Activated B cell treated with CpG ODN at 0.5 μM for 24 hours (primary cell): ENCODE measurements at regions not wholly inside any gene's neighbourhood (a gene's known extent, or its start where the extent isn't known, plus 50 kb on each side); places are given as distances from the start of the nearest gene placed in this dataset.

Experiments
- ATAC-seq: fragments of 200-7000 bp; cut with Tn5 transposase; one replicate; pipeline ENCODE4 v1.10.0; 2021; ENCODE audit warnings: low read depth, mild to moderate bottlenecking, moderate library complexity
- CTCF ChIA-PET: fragments of 350-600 bp; sonication (Branson Sonifier 250); formaldehyde crosslinking; loops from one replicate; lab custom pipeline; 2021; ENCODE audit warnings: antibody characterized with exemption; lab: Charles Lee
- POLR2A ChIA-PET: fragments of 350-600 bp; sonication (Branson Sonifier 250); formaldehyde crosslinking; loops from one replicate; lab custom pipeline; 2021; ENCODE audit warnings: antibody characterized with exemption; lab: Charles Lee
- DNase-seq: peaks from one replicate; pipeline ENCODE4 v3.0.0; 2022
- H3K27ac Mint-ChIP-seq: one replicate; pipeline ENCODE4 v1.8.0; 2020; ENCODE audit warnings: mixed read lengths
- H3K27me3 Mint-ChIP-seq: one replicate; pipeline ENCODE4 v1.8.0; 2021; ENCODE audit warnings: mixed read lengths
- H3K36me3 Mint-ChIP-seq: one replicate; pipeline ENCODE4 v1.8.0; 2021; ENCODE audit warnings: low read depth, mixed read lengths
- H3K4me1 Mint-ChIP-seq: one replicate; pipeline ENCODE4 v1.8.0; 2021; ENCODE audit warnings: mixed read lengths
- H3K4me3 Mint-ChIP-seq: one replicate; pipeline ENCODE4 v1.8.0; 2020; ENCODE audit warnings: mild to moderate bottlenecking, mixed read lengths
- H3K9me3 Mint-ChIP-seq: one replicate; pipeline ENCODE4 v1.8.0; 2020; ENCODE audit warnings: mixed read lengths
- intact Hi-C: fragments of 100-400 bp; cut with micrococcal nuclease; formaldehyde crosslinking; loops from one replicate; pipeline ENCODE4 v1.15.1; 2024
- TF ChIP-seq, protein P1 (sequence below): fragments of 200-600 bp; IDR thresholded peaks from one replicate; pipeline ENCODE4 v1.8.0; 2022; ENCODE audit warnings: antibody characterized with exemption, mild to moderate bottlenecking

- intact Hi-C loops: no loop called here
- H3K27me3 Mint-ChIP-seq: no peaks in the 10 kb centered on the region
- peaks cover 10% of the 10 kb centered on the region for H3K4me1 Mint-ChIP-seq
- H3K9me3 Mint-ChIP-seq: no peaks in the 10 kb centered on the region
- no peak overlapping the region for H3K4me3 Mint-ChIP-seq
- TF ChIP-seq, protein P1, sequence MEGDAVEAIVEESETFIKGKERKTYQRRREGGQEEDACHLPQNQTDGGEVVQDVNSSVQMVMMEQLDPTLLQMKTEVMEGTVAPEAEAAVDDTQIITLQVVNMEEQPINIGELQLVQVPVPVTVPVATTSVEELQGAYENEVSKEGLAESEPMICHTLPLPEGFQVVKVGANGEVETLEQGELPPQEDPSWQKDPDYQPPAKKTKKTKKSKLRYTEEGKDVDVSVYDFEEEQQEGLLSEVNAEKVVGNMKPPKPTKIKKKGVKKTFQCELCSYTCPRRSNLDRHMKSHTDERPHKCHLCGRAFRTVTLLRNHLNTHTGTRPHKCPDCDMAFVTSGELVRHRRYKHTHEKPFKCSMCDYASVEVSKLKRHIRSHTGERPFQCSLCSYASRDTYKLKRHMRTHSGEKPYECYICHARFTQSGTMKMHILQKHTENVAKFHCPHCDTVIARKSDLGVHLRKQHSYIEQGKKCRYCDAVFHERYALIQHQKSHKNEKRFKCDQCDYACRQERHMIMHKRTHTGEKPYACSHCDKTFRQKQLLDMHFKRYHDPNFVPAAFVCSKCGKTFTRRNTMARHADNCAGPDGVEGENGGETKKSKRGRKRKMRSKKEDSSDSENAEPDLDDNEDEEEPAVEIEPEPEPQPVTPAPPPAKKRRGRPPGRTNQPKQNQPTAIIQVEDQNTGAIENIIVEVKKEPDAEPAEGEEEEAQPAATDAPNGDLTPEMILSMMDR: no peak
- no peak for DNase-seq
- H3K36me3 Mint-ChIP-seq: no peaks in the 10 kb centered on the region
- H3K27ac Mint-ChIP-seq: no peak overlapping the region
- ATAC-seq: no peak
- POLR2A ChIA-PET: no interaction called here
- CTCF ChIA-PET: no interaction called here
Observed at GRCh38 chr11:69976794-69977193, 101.3 kb upstream of the ANO1 start.

GRCh38 chr11:69977951-69978350 is 100.2 kb upstream of the ANO1 start:
- Mint-ChIP-seq H3K27ac (no peak overlapping the region), H3K4me1 (peaks cover 4% of the 10 kb centered on the region), H3K9me3 (no peaks in the 10 kb centered on the region), H3K36me3 (no peaks in the 10 kb centered on the region), H3K4me3 (no peak overlapping the region), H3K27me3 (peaks cover 7% of the 10 kb centered on the region)
- ChIA-PET CTCF (no interaction called here), POLR2A (no interaction called here)
- ATAC-seq (no peak), DNase-seq (no peak)
- TF ChIP-seq, protein P1: no peak
- intact Hi-C loops: no loop called here

GRCh38 chr11:69978841-69979614 is 99.1 kb upstream of the ANO1 start:
- intact Hi-C loops: no loop called here

DNA sequence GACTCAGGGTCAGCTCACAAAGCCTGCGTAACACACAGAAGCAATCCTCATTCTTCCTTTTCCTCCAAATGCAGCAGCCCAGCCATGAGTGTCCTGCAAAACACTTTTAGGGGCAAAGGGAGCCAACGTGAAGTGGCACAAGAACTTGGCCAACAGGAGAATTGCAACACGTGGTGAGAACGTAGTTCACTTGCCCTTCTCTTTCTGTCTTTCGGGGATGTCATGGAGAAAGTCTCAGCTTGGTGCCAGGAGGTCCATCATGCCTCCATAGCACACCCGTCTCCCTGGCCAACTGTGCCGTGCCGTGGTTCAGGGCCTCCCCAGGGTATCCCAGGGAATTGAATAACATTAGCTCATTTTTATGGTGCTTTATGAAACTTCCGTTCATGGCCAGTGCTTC is 98.5 kb upstream of the ANO1 start:
- ChIA-PET POLR2A (no interaction called here), CTCF (no interaction called here)
- TF ChIP-seq, protein P1: no peak
- ATAC-seq (no peak), DNase-seq (no peak)
- H3K27ac Mint-ChIP-seq: no peak overlapping the region
- no peak overlapping the region for H3K4me3 Mint-ChIP-seq
- H3K36me3 Mint-ChIP-seq: no peaks in the 10 kb centered on the region
- H3K4me1 Mint-ChIP-seq: peaks cover 6% of the 10 kb centered on the region
- H3K27me3 Mint-ChIP-seq: peaks cover 23% of the 10 kb centered on the region
- no peaks in the 10 kb centered on the region for H3K9me3 Mint-ChIP-seq
- intact Hi-C loops: no loop called here

More at GRCh38 chr11:69978841-69979614, 99.1 kb upstream of the ANO1 start:
- TF ChIP-seq, protein P1: no peak
- Mint-ChIP-seq H3K4me1 (peaks cover under 1% of the 10 kb centered on the region), H3K36me3 (no peaks in the 10 kb centered on the region), H3K4me3 (no peak overlapping the region), H3K27ac (no peak overlapping the region), H3K9me3 (no peaks in the 10 kb centered on the region), H3K27me3 (peaks cover 17% of the 10 kb centered on the region)
- ChIA-PET CTCF (no interaction called here), POLR2A (no interaction called here)
- DNase-seq (no peak), ATAC-seq (no peak)

DNA sequence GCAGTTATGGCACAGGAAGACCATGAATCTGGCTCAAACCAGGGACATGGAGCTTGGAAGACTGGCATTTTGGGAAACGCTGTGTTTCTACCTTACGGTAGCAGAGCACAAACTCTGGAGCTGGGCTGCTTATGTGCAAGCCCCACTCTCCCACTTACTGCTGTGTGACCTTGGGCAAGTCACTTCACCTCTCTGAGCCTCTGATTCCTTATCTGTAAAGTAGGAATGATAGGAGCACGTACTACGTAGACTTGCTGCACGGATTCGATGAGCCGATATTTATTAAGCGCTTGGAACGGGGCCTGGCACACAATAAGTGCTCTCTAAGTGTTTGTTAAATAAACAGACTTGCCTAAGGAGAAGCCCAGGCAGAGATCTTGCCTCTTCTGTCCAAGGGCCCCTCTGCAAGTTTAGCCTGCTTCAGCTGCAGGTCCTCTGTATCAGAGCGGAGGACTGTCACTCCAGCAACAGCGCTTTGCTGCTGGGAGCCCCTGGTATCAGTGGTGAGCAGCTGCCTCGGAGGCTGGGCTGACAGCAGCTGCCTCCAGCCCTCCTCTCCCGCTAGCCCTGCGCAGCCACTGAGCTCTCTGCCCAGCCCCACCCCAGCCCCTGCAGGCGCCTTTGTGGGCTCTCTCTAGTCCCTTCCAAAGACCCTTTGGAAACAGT is 96.9 kb upstream of the ANO1 start:
- intact Hi-C loops: no loop called here
- TF ChIP-seq, protein P1: no peak
- H3K36me3 Mint-ChIP-seq: no peaks in the 10 kb centered on the region
- POLR2A ChIA-PET: no interaction called here
- H3K4me1 Mint-ChIP-seq: peaks cover 10% of the 10 kb centered on the region
- no peak overlapping the region for H3K27ac Mint-ChIP-seq
- H3K4me3 Mint-ChIP-seq: no peak overlapping the region
- ATAC-seq (no peak), DNase-seq (no peak)
- CTCF ChIA-PET: no interaction called here
- peaks cover 28% of the 10 kb centered on the region for H3K27me3 Mint-ChIP-seq
- no peaks in the 10 kb centered on the region for H3K9me3 Mint-ChIP-seq
